AG08395 (cell line): ENCODE measurements at regions not wholly inside any gene's neighbourhood (a gene's known extent, or its start where the extent isn't known, plus 50 kb on each side); places are given as distances from the start of the nearest gene placed in this dataset.
"Not testable (repeated sequence)": the region's sequence is repeated elsewhere in the genome, so short reads cannot be mapped to it uniquely, and the experiment has no call there.

Experiments used
- DNase-seq: peaks from one replicate; pipeline ENCODE4 v3.0.0; 2012; ENCODE audit warnings: mixed read lengths, low spot score

GRCh38 chr1:54474310-54475251 is 68.4 kb upstream of the SSBP3 start:
- DNase-seq: peak; percentile 37

DNA sequence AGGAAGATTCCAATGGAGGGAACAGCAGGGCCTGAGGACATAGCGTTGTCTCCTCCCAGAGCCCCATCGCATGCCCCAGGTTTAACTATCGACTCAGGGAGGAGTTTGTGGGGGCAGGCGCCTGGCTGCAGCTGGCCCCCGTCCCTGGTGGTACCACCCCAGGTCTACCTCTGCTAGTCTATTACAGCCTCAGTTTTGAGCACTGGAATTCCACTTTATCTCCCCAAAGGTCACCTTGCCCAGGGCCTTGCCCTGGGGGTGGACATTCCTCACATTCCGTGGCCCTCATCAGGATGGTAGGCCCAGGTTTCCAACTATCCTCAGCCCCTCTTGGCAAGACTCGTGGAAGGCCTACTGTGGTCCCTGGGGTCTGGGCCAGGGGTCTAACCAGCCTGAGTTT is 65.4 kb upstream of the SSBP3 start:
- DNase-seq: no peak

DNA sequence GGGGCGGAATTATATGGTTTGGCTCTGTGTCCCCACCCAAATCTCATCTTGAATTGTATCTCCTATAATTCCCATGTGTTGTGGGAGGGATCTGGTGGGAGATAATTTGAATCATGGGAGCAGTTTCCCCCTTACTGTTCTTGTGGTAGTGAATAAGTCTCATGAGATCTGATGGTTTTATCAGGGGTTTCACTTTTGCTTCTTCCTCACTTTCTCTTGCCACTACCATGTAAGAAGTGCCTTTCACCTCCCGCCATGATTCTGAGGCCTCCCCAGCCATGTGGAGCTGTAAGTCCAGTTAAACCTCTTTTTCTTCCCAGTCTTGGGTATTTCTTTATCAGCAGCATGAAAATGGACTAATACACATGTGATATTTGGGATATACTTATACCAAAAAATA is 63.2 kb upstream of the SSBP3 start:
- DNase-seq: not testable (repeated sequence)

DNA sequence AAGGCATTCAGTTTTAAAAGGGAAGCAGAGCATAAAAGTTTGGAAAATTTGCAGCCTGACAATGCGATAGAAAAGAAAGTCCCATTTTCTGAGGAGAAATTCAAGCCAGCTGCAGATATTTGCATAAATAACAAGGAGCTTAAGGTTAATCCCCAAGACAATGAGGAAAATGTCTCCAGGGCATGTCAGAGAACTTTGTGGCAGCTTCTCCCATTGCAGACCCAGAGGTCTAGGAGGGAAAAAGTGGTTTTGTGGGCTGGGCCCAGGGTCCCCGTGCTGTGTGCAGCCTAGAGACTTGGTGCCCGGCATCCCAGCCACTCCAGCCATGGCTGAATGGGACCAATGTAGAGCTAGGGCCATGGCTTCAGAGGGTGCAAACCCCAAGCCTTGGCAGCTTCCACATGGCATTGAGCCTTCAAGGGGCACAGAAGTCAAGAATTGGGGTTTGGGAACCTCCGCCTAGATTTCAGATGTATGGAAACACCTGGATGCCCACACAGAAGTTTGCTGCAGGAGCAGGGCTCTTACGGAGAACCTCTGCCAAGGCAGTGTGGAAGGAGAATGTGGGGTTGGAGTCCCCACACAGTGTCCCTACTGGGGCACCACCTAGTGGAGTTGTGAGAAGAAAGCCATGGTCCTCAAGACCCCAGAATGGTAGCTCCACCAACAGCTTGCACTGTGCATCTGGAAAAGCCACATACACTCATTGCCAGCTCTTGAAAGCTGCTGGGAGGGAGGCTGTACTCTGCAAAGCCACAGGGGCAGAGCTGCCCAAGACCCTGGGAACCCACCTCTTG is 62.3 kb upstream of the SSBP3 start:
- DNase-seq: not testable (repeated sequence)

- no peak for DNase-seq
These were observed 59.2 kb upstream of the SSBP3 start for GRCh38 chr1:54465351-54465811.

GRCh38 chr1:54464477-54465146 is 58.4 kb upstream of the SSBP3 start:
- DNase-seq: no peak

GRCh38 chr1:54464031-54464476 is 57.9 kb upstream of the SSBP3 start:
- no peak for DNase-seq

GRCh38 chr1:54463259-54464030 is 57.3 kb upstream of the SSBP3 start:
- DNase-seq: no peak

- DNase-seq: no peak
These were observed 56.5 kb upstream of the SSBP3 start for GRCh38 chr1:54462597-54463258.

- no peak for DNase-seq
These were observed 55.8 kb upstream of the SSBP3 start for GRCh38 chr1:54461731-54462596.

DNA sequence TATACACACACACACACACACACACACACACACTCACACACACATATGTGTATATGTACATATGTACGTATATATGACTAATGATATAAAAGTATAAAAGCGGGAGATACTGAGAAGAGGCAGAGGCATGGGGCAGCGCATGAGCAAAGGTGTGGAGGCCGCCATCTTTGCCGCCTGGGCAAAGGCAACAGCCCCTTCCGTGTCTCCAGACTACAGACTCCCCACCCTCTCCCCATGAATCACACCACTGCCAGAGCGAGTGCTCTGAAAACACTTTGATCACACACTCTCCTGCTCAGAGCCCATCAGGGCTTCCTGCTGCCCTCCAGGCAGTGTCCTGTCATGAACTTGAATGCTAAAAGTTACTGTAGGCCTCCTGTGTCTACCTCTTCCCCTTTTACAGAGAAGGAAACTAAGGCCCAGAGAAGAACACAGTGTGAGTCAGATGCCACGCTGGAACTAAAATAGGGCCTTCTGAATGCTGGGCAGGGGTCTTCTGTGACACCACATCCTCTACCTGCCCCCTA is 54.7 kb upstream of the SSBP3 start:
- DNase-seq: no peak

DNA sequence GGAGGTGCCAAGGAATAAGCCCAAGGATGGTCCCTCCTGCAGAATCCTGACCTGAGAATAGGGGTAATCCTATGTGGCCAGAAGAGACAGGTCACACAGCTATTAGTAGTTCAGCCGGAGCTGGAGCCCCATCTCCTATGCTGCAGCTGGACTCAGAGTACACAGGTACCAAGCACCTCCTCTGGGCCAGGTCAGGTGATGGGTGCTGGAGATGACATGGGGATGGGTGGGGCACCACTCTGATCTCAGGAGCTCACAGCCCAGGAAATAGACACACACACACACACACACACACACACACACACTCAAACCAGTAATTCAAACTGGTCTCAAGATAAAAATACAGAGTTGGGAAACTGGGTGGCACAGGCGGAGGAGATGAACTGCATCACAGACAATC is 54.2 kb upstream of the SSBP3 start:
- no peak for DNase-seq

- no peak for DNase-seq
These were observed 53.6 kb upstream of the SSBP3 start for GRCh38 chr1:54459726-54460191.

GRCh38 chr1:54459140-54459539 is 52.9 kb upstream of the SSBP3 start:
- no peak for DNase-seq

DNA sequence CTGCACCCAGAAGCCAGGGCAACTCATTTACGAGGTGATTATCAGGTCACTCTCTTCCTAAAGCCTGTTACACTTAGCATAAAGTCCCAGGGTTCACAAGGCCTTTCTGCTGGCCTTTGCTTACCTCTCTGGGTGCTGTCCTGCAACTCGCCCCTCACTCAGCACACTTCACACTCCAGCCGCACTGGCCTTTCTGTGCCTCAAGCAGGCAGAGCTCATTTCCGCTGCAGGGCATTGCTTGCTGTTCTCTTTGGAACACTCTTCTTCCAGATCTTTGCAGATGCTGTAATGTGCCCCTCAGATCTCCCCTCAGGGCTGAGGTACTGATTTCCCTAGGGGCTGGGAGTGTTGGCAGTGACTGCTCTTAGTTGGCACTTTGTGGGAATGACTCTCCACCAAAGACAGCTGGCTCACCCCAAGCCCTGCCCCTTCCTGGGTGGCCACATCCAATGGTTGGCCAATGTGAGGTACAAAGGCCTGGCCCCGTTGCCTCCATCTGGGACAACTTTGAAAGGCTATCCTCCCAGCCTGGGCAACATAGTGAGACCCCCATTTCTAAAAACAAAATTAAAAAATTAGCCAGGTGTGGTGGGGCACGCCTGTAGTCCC is 50.8 kb upstream of the SSBP3 start:
- DNase-seq: no peak

- DNase-seq: no peak
These were observed 50.2 kb upstream of the SSBP3 start for GRCh38 chr1:54456361-54456760.
